ENCODE measurements at regions not wholly inside any gene's neighbourhood (a gene's known extent, or its start where the extent isn't known, plus 50 kb on each side); places are given as distances from the start of the nearest gene placed in this dataset.

GRCh38 chr2:44112096-44112495 is 56.6 kb upstream of the PPM1B start:
- Mint-ChIP-seq H3K4me1 (no peaks in the 10 kb centered on the region), H3K27me3 (ENCODE audit: low read depth) (no peaks in the 10 kb centered on the region), H3K9me3 (no peaks in the 10 kb centered on the region), H3K27ac (ENCODE audit: unreplicated experiment) (no peak overlapping the region), H3K36me3 (ENCODE audit: low read depth) (no peaks in the 10 kb centered on the region), H3K4me3 (no peak overlapping the region)
- no peak for DNase-seq (ENCODE audit: low read depth, low spot score)
- TF ChIP-seq CTCF (conservative IDR thresholded peaks at IDR 0.05) = no peak

- no peak for TF ChIP-seq CTCF (conservative IDR thresholded peaks at IDR 0.05)
- Mint-ChIP-seq H3K4me1 (no peaks in the 10 kb centered on the region), H3K36me3 (ENCODE audit: low read depth) (no peaks in the 10 kb centered on the region), H3K27me3 (ENCODE audit: low read depth) (no peaks in the 10 kb centered on the region), H3K4me3 (no peak overlapping the region), H3K27ac (ENCODE audit: unreplicated experiment) (no peak overlapping the region), H3K9me3 (no peaks in the 10 kb centered on the region)
- DNase-seq (ENCODE audit: low read depth, low spot score) = no peak
Observed at GRCh38 chr2:44116319-44116718, 52.4 kb upstream of the PPM1B start.

GRCh38 chr2:44118257-44118656 is 50.4 kb upstream of the PPM1B start:
- Mint-ChIP-seq H3K9me3 (no peaks in the 10 kb centered on the region), H3K4me1 (no peaks in the 10 kb centered on the region), H3K27me3 (ENCODE audit: low read depth) (no peaks in the 10 kb centered on the region), H3K27ac (ENCODE audit: unreplicated experiment) (no peak overlapping the region), H3K4me3 (no peak overlapping the region), H3K36me3 (ENCODE audit: low read depth) (no peaks in the 10 kb centered on the region)
- TF ChIP-seq CTCF (conservative IDR thresholded peaks at IDR 0.05) = no peak
- no peak for DNase-seq (ENCODE audit: low read depth, low spot score)

Data from neural crest cell (in vitro differentiated cells).